Right lobe of liver (tissue), 6 donors: ENCODE measurements at regions not wholly inside any gene's neighbourhood (a gene's known extent, or its start where the extent isn't known, plus 50 kb on each side); places are given as distances from the start of the nearest gene placed in this dataset.

Source experiments
- ATAC-seq, 4 donors: fragments of 200-7000 bp; cut with Tn5 transposase; one replicate each; pipeline ENCODE4 v1.9.1; 2020; ENCODE audit warnings: mild to moderate bottlenecking in 4 of 4, moderate library complexity in 4 of 4
- DNase-seq, 3 donors: peaks; one replicate each; pipeline ENCODE4 v3.0.0-alpha.2; 2020
- H3K27ac ChIP-seq, 3 donors: fragments of 200-600 bp; one replicate each; pipeline ENCODE4 v1.8.0; 2022
- H3K27me3 ChIP-seq, 2 donors: fragments of 200-600 bp; one replicate each; pipeline ENCODE4 v1.8.0; 2022
- H3K36me3 ChIP-seq, 4 donors: fragments of 200-600 bp; sonication (generic) in 1 of 4; one replicate each; pipeline versions ENCODE4 v1.5.1 to v1.8.0; 2017 to 2022; ENCODE audit warnings: control low read depth in 1 of 4
- H3K4me1 ChIP-seq, 4 donors: fragments of 200-600 bp; sonication (generic) in 1 of 4; one replicate each; pipeline versions ENCODE4 v1.5.1 to v1.8.0; 2017 to 2022; ENCODE audit warnings: control low read depth in 1 of 4
- H3K4me3 ChIP-seq, 3 donors: fragments of 200-600 bp; one replicate each; pipeline ENCODE4 v1.8.0; 2022
- H3K9me3 ChIP-seq, 4 donors: fragments of 200-600 bp; sonication (generic) in 1 of 4; one replicate each; pipeline versions ENCODE4 v1.5.1 to v1.8.0; 2017 to 2022; ENCODE audit warnings: control low read depth in 1 of 4
- CTCF ChIP-seq, 4 donors: fragments of 200-600 bp in 3 of 4; fragments of 450-650 bp in 1 of 4; IDR thresholded peaks; one replicate each; pipeline versions ENCODE4 v1.5.1 to v1.8.0; 2016 to 2022; ENCODE audit warnings: antibody characterized with exemption in 4 of 4, mild to moderate bottlenecking in 2 of 4
- POLR2A ChIP-seq: fragments of 450-650 bp; IDR thresholded peaks from one replicate; pipeline ENCODE4 v1.6.1; 2017; ENCODE audit warnings: antibody characterized with exemption, mild to moderate bottlenecking
- WGBS: methylation state at CpG from one replicate; pipeline ENCODE4 v1.1.6; 2018; ENCODE audit warnings: low coverage, low lambda C conversion rate; ENCODE audit not compliant: insufficient coverage; ENCODE audit errors: missing lambda C conversion rate; 5-methylcytosine and 5-hydroxymethylcytosine counted together
- intact Hi-C, 2 donors: fragments of 100-400 bp; cut with DNase I; formaldehyde crosslinking; loops; one replicate each; pipeline versions ENCODE4 v1.11.2 to v1.14.1; 2022
- donor health status: DM: no; HTN: yes; CAD: no.
- donor health status: DM: no; HTN: no; CAD: no.
- donor health status: DM: no; HTN: no; CAD: no.
- donor health status: DM: no; HTN: yes; CAD: no.
- donor health status: DM: no; HTN: yes; CAD: no.

- DNase-seq (no peak), ATAC-seq (no peak)
- Histone ChIP-seq H3K4me3 (no peak overlapping the region), H3K4me1 (no peaks in the 10 kb centered on the region), H3K27ac (no peak overlapping the region), H3K9me3 (no peaks in the 10 kb centered on the region), H3K36me3 (no peaks in the 10 kb centered on the region), H3K27me3 (no peaks in the 10 kb centered on the region)
- TF ChIP-seq CTCF (IDR thresholded peaks at IDR 0.05) (no peak), POLR2A (no peak)
- WGBS: 67% methylated on average over 6 of the region's 6 CpGs
- intact Hi-C loops: no loop called here
These were observed 562.1 kb downstream of the BUD13 start for GRCh38 chr11:116210663-116211062.

GRCh38 chr11:116209255-116209654, 563.5 kb downstream of the BUD13 start:
- ATAC-seq: no peak
- Histone ChIP-seq H3K4me3 (no peak overlapping the region), H3K36me3 (no peaks in the 10 kb centered on the region), H3K27ac (no peak overlapping the region), H3K27me3 (no peaks in the 10 kb centered on the region), H3K9me3 (no peaks in the 10 kb centered on the region), H3K4me1 (no peaks in the 10 kb centered on the region)
- DNase-seq: no peak
- TF ChIP-seq CTCF (IDR thresholded peaks at IDR 0.05) (no peak), POLR2A (no peak)
- intact Hi-C loops: no loop called here
- WGBS: 70% methylated on average over 1 of the region's 1 CpG

GRCh38 chr11:116207421-116208141, 565.2 kb downstream of the BUD13 start:
- intact Hi-C loops: no loop called here
- DNase-seq: peak in 1 of 3 donors; percentile 16

GRCh38 chr11:116207019-116207418, 565.8 kb downstream of the BUD13 start:
- Histone ChIP-seq H3K27me3 (no peaks in the 10 kb centered on the region), H3K9me3 (no peaks in the 10 kb centered on the region), H3K4me3 (no peak overlapping the region), H3K4me1 (no peaks in the 10 kb centered on the region), H3K36me3 (no peaks in the 10 kb centered on the region), H3K27ac (no peak overlapping the region)
- DNase-seq (peak in 1 of 3 donors; percentile 8), ATAC-seq (no peak)
- intact Hi-C loops: no loop called here
- TF ChIP-seq CTCF (IDR thresholded peaks at IDR 0.05): no peak
- TF ChIP-seq POLR2A: no peak
- WGBS: no CpG with 5 or more reads among the region's 2 CpGs

More at GRCh38 chr11:116207421-116208141, 565.2 kb downstream of the BUD13 start:
- 66% methylated on average over 9 of the region's 18 CpGs for WGBS
- ATAC-seq: peak in 1 of 4 donors; percentile 29
- Histone ChIP-seq H3K9me3 (no peaks in the 10 kb centered on the region), H3K4me3 (no peak overlapping the region), H3K36me3 (no peaks in the 10 kb centered on the region), H3K27me3 (no peaks in the 10 kb centered on the region), H3K27ac (no peak overlapping the region), H3K4me1 (no peaks in the 10 kb centered on the region)
- no peak for TF ChIP-seq CTCF (IDR thresholded peaks at IDR 0.05)
- TF ChIP-seq POLR2A: no peak
